ENCODE measurements at regions not wholly inside any gene's neighbourhood (a gene's known extent, or its start where the extent isn't known, plus 50 kb on each side); places are given as distances from the start of the nearest gene placed in this dataset.
"Not testable (repeated sequence)": the region's sequence is repeated elsewhere in the genome, so short reads cannot be mapped to it uniquely, and the experiment has no call there.

GRCh38 chr14:44453433-44454171, 53.5 kb downstream of the FSCB start:
- DNase-seq (ENCODE audit: low spot score), result no peak
- no peak for TF ChIP-seq CTCF (IDR thresholded peaks at IDR 0.05; ENCODE audit: extremely low read depth, missing control alignments)

GRCh38 chr14:44450232-44450631, 56.9 kb downstream of the FSCB start:
- not testable (repeated sequence) for DNase-seq (ENCODE audit: low spot score)

- DNase-seq (ENCODE audit: low spot score), result no peak
- TF ChIP-seq CTCF (IDR thresholded peaks at IDR 0.05; ENCODE audit: extremely low read depth, missing control alignments), result no peak
Measured at GRCh38 chr14:44449680-44450079, 57.4 kb downstream of the FSCB start.

- no peak for DNase-seq (ENCODE audit: low spot score)
- TF ChIP-seq CTCF (IDR thresholded peaks at IDR 0.05; ENCODE audit: extremely low read depth, missing control alignments), result no peak
Measured at GRCh38 chr14:44448951-44449358, 58.1 kb downstream of the FSCB start.

GRCh38 chr14:44446965-44447364, 60.1 kb downstream of the FSCB start:
- TF ChIP-seq CTCF (IDR thresholded peaks at IDR 0.05; ENCODE audit: extremely low read depth, missing control alignments), result no peak
- no peak for DNase-seq (ENCODE audit: low spot score)

GRCh38 chr14:44444454-44444853, 62.6 kb downstream of the FSCB start:
- DNase-seq (ENCODE audit: low spot score), result no peak
- TF ChIP-seq CTCF (IDR thresholded peaks at IDR 0.05; ENCODE audit: extremely low read depth, missing control alignments), result no peak

GRCh38 chr14:44438936-44439335, 68.1 kb downstream of the FSCB start:
- TF ChIP-seq CTCF (IDR thresholded peaks at IDR 0.05; ENCODE audit: extremely low read depth, missing control alignments), result no peak
- no peak for DNase-seq (ENCODE audit: low spot score)

- no peak for TF ChIP-seq CTCF (IDR thresholded peaks at IDR 0.05; ENCODE audit: extremely low read depth, missing control alignments)
- DNase-seq (ENCODE audit: low spot score), result no peak
Measured at GRCh38 chr14:44438221-44438620, 68.9 kb downstream of the FSCB start.

Data from GM20000 (cell line).